Keratinocyte (primary cell): ENCODE measurements at regions not wholly inside any gene's neighbourhood (a gene's known extent, or its start where the extent isn't known, plus 50 kb on each side); places are given as distances from the start of the nearest gene placed in this dataset.

ENCODE experiments used
- DNase-seq: peaks from one replicate; pipeline ENCODE4 v3.0.0-alpha.2; 2011; ENCODE audit warnings: low read depth, missing footprints, low spot score
- FAIRE-seq: peaks from 2 replicates; lab custom pipeline; 2011; peaks lifted over from hg19 to GRCh38; lab: Jason Lieb, UNC
- H2AFZ ChIP-seq: 2 replicates; pipeline ENCODE4 v1.6.0; 2012; ENCODE audit warnings: low read length, control low read depth, inconsistent platforms; ENCODE audit not compliant: control insufficient read depth
- H3K27ac ChIP-seq: 2 replicates; pipeline ENCODE4 v1.5.1; 2011; ENCODE audit warnings: low read length; ENCODE audit not compliant: control insufficient read depth, insufficient read depth
- H3K27me3 ChIP-seq: 3 replicates; pipeline ENCODE4 v1.6.0; 2011; ENCODE audit warnings: low read length; ENCODE audit not compliant: control insufficient read depth, insufficient read depth; ENCODE audit errors: extremely low read depth
- H3K36me3 ChIP-seq, 2 experiments: 2 replicates in 1 of 2; 3 replicates in 1 of 2; pipeline ENCODE4 v1.5.1; 2011; ENCODE audit warnings: low read length in 2 of 2, mild to moderate bottlenecking in 1 of 2; ENCODE audit not compliant: control insufficient read depth in 2 of 2, insufficient read depth in 2 of 2; ENCODE audit errors: extremely low read depth in 1 of 2
- H3K4me1 ChIP-seq: 3 replicates; pipeline ENCODE4 v1.5.1; 2011; ENCODE audit warnings: low read length; ENCODE audit not compliant: control insufficient read depth, insufficient read depth; ENCODE audit errors: extremely low read depth
- H3K4me2 ChIP-seq: 3 replicates; pipeline ENCODE4 v1.6.0; 2011; ENCODE audit warnings: low read depth, low read length; ENCODE audit not compliant: control insufficient read depth, insufficient read depth; ENCODE audit errors: extremely low read depth
- H3K4me3 ChIP-seq, 3 experiments: fragments of 200-600 bp in 1 of 3; sonication (generic) in 1 of 3; 2 replicates in 2 of 3; 3 replicates in 1 of 3; pipeline ENCODE4 v1.5.1; 2011 to 2016; ENCODE audit warnings: low read length in 3 of 3, mild to moderate bottlenecking in 3 of 3, control low read depth in 2 of 3, inconsistent platforms in 1 of 3, low read depth in 1 of 3, mixed read lengths in 1 of 3, mixed run types in 1 of 3, moderate library complexity in 1 of 3; ENCODE audit not compliant: control insufficient read depth in 2 of 3, insufficient read depth in 2 of 3; ENCODE audit errors: extremely low read depth in 1 of 3
- H3K79me2 ChIP-seq: 2 replicates; pipeline ENCODE4 v1.6.0; 2012; ENCODE audit warnings: low read length; ENCODE audit not compliant: control insufficient read depth, insufficient read depth
- H3K9ac ChIP-seq: 3 replicates; pipeline ENCODE4 v1.6.0; 2011; ENCODE audit warnings: low read length; ENCODE audit not compliant: control insufficient read depth, insufficient read depth; ENCODE audit errors: extremely low read depth
- H3K9me1 ChIP-seq: 3 replicates; pipeline ENCODE4 v1.6.0; 2011; ENCODE audit warnings: low read length; ENCODE audit not compliant: control insufficient read depth, insufficient read depth; ENCODE audit errors: extremely low read depth
- H3K9me3 ChIP-seq: 2 replicates; pipeline ENCODE4 v1.5.1; 2012; ENCODE audit warnings: low read depth, low read length; ENCODE audit not compliant: control insufficient read depth
- H4K20me1 ChIP-seq: 3 replicates; pipeline ENCODE4 v1.6.0; 2011; ENCODE audit warnings: low read length; ENCODE audit not compliant: control insufficient read depth, insufficient read depth; ENCODE audit errors: extremely low read depth
- EZH2 ChIP-seq: IDR thresholded peaks from one replicate; pipeline ENCODE4 v1.6.1; 2012; ENCODE audit warnings: inconsistent platforms, mild to moderate bottlenecking, low read length, moderate library complexity
- dilution Hi-C: fragments of 300-500 bp; cut with MboI; formaldehyde crosslinking; loops from one replicate; pipeline ENCODE4 v1.7.0; 2020; ENCODE audit warnings: low sequenced_read_pairs; ENCODE audit not compliant: extremely low pct_ligation_motif_present
- TF ChIP-seq, protein P1 (sequence below), 3 experiments: IDR thresholded peaks in 1 of 3; conservative IDR thresholded peaks in 1 of 3; optimal IDR thresholded peaks in 1 of 3; 2 replicates in 2 of 3; 3 replicates in 1 of 3; pipeline versions ENCODE3 to v1.5.1; 2011; ENCODE audit warnings: low read length in 3 of 3, mild to moderate bottlenecking in 3 of 3, moderate library complexity in 2 of 3, control low read depth in 1 of 3, inconsistent platforms in 1 of 3; ENCODE audit not compliant: insufficient read depth in 2 of 3; ENCODE audit errors: extremely low read depth in 1 of 3

DNA sequence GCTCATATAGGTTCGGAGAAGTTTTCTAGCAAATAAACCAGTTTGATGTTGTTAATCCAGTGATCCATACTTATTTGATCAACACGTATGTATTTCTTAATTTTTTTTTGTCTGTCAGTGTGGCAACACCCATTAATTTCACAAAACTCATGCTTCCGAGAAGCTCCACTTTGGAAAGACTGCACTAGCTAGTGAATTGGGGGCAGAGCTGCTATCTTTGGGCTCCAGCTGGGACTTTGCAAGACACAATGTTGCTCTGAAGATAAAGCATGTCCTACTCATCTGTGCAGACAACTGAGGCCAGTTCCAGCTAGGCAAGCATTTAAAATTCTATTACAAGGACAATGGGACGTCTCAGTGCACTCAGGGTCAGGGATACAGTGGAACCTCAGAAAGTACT, 298.4 kb downstream of the NUAK1 start:
- no peak for TF ChIP-seq EZH2
- TF ChIP-seq, protein P1, sequence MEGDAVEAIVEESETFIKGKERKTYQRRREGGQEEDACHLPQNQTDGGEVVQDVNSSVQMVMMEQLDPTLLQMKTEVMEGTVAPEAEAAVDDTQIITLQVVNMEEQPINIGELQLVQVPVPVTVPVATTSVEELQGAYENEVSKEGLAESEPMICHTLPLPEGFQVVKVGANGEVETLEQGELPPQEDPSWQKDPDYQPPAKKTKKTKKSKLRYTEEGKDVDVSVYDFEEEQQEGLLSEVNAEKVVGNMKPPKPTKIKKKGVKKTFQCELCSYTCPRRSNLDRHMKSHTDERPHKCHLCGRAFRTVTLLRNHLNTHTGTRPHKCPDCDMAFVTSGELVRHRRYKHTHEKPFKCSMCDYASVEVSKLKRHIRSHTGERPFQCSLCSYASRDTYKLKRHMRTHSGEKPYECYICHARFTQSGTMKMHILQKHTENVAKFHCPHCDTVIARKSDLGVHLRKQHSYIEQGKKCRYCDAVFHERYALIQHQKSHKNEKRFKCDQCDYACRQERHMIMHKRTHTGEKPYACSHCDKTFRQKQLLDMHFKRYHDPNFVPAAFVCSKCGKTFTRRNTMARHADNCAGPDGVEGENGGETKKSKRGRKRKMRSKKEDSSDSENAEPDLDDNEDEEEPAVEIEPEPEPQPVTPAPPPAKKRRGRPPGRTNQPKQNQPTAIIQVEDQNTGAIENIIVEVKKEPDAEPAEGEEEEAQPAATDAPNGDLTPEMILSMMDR (optimal IDR thresholded peaks at IDR 0.05 in 1 of 3, IDR thresholded peaks at IDR 0.05 in 1 of 3, conservative IDR thresholded peaks at IDR 0.05 in 1 of 3; ENCODE audit: extremely low read depth in 1 of 3, insufficient read depth in 2 of 3, low read length in 3 of 3) = no peak
- H3K4me2 ChIP-seq = no peak overlapping the region
- H3K27ac ChIP-seq = no peak overlapping the region
- H3K9ac ChIP-seq = no peak overlapping the region
- H3K36me3 ChIP-seq = no peaks in the 10 kb centered on the region
- H3K4me1 ChIP-seq = peaks cover 2% of the 10 kb centered on the region
- FAIRE-seq = no peak
- DNase-seq = no peak
- H3K79me2 ChIP-seq = no peaks in the 10 kb centered on the region
- H3K27me3 ChIP-seq = peaks cover 5% of the 10 kb centered on the region
- no peak overlapping the region for H3K4me3 ChIP-seq
- dilution Hi-C loops = no loop called here
- H3K9me3 ChIP-seq = no peaks in the 10 kb centered on the region
- no peak overlapping the region for H2AFZ ChIP-seq
- H3K9me1 ChIP-seq = no peaks in the 10 kb centered on the region
- no peaks in the 10 kb centered on the region for H4K20me1 ChIP-seq

DNA sequence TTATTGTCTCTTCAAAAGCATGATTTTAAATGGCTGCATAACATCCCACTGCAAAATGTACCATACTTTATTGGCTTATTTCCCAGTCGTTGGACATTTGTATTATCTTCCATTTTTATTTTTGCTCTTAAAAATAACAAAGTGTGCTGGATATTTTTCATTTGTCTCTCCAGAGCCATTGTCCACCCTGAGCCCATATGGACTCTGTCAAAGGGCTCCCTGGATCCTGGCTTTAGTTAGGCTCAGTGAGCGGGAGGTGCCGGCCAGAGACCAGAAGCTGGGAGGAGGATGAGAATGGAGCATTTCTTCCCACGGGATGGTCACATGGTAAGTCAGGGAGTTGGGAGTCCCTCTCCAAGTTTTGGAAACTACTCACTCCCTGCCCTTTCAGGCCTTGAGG, 296.9 kb downstream of the NUAK1 start:
- H3K4me1 ChIP-seq = no peaks in the 10 kb centered on the region
- H2AFZ ChIP-seq = no peak overlapping the region
- H3K9ac ChIP-seq = no peak overlapping the region
- no peaks in the 10 kb centered on the region for H4K20me1 ChIP-seq
- no peak for TF ChIP-seq EZH2
- TF ChIP-seq, protein P1 (optimal IDR thresholded peaks at IDR 0.05 in 1 of 3, IDR thresholded peaks at IDR 0.05 in 1 of 3, conservative IDR thresholded peaks at IDR 0.05 in 1 of 3; ENCODE audit: extremely low read depth in 1 of 3, insufficient read depth in 2 of 3, low read length in 3 of 3) = no peak
- dilution Hi-C loops = no loop called here
- no peaks in the 10 kb centered on the region for H3K36me3 ChIP-seq
- H3K27ac ChIP-seq = no peak overlapping the region
- H3K9me3 ChIP-seq = no peaks in the 10 kb centered on the region
- H3K4me2 ChIP-seq = no peak overlapping the region
- DNase-seq (no peak), FAIRE-seq (no peak)
- peaks cover 5% of the 10 kb centered on the region for H3K27me3 ChIP-seq
- no peaks in the 10 kb centered on the region for H3K9me1 ChIP-seq
- H3K4me3 ChIP-seq = no peak overlapping the region
- no peaks in the 10 kb centered on the region for H3K79me2 ChIP-seq
